ENCODE measurements at regions not wholly inside any gene's neighbourhood (a gene's known extent, or its start where the extent isn't known, plus 50 kb on each side); places are given as distances from the start of the nearest gene placed in this dataset.

DNA sequence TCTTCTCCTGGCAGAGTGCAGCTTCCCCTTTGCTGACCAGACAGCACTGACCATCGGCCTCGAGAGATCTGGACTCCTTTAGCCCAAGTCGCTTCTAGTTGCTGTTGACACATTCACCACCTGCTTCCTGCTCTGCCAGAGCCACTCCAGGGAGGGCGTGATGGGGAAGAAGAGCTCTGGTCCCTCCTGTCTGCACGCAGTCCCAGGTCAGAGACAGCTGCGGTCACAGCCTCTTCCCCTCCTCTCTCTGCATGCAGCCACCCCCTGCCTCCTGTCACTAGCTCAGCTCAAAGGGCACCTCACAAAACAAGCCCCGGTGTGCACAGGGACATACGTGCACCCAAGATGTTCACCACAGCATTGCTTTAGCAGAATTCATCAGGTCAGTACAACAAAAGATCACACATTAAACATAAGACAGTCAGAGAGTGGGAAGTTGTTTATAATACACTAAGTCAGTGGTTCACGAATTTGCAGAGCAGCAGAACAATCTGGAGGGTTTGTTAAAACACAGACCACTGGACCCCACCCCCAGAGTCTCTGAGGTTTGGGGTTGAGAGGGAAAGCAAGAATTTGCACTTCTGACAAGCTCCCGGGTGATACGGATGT lies 132.9 kb downstream of the SYF2 start:
- TF ChIP-seq, protein P1, sequence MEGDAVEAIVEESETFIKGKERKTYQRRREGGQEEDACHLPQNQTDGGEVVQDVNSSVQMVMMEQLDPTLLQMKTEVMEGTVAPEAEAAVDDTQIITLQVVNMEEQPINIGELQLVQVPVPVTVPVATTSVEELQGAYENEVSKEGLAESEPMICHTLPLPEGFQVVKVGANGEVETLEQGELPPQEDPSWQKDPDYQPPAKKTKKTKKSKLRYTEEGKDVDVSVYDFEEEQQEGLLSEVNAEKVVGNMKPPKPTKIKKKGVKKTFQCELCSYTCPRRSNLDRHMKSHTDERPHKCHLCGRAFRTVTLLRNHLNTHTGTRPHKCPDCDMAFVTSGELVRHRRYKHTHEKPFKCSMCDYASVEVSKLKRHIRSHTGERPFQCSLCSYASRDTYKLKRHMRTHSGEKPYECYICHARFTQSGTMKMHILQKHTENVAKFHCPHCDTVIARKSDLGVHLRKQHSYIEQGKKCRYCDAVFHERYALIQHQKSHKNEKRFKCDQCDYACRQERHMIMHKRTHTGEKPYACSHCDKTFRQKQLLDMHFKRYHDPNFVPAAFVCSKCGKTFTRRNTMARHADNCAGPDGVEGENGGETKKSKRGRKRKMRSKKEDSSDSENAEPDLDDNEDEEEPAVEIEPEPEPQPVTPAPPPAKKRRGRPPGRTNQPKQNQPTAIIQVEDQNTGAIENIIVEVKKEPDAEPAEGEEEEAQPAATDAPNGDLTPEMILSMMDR (IDR thresholded peaks at IDR 0.05 in 4 of 5, conservative IDR thresholded peaks at IDR 0.05 in 1 of 5), result no peak
- no peak for TF ChIP-seq POLR2A (IDR thresholded peaks at IDR 0.05)
